ENCODE measurements at regions not wholly inside any gene's neighbourhood (a gene's known extent, or its start where the extent isn't known, plus 50 kb on each side); places are given as distances from the start of the nearest gene placed in this dataset.

DNA sequence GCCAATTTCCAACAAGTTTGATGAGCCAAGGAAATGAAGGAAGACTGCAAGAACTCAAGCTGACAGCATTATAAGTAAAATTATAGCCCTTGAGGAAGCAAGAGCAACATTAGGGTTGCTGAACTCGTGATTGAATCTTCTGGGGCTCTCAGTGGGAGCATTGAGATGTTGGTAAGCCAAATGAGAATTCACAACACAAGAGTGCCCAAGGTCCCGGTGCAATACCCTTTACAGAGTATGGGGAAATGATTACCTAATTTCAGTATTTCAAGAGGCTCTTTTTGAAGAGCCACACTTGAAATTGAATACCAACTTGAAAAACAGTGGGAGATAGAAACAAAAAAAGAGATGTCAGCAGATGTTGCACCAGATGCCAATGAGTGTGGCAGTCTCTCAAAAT is 554.5 kb downstream of the STK39 start:
- no peaks in the 10 kb centered on the region for H3K9me3 ChIP-seq (ENCODE audit: control insufficient read depth, insufficient read depth, low read length)
- H3K27me3 ChIP-seq (ENCODE audit: control insufficient read depth, insufficient read depth, low read length), result no peaks in the 10 kb centered on the region
- no peak overlapping the region for H3K27ac ChIP-seq (ENCODE audit: low read depth, low read length)
- 60% methylated on average over 1 of the region's 2 CpGs for WGBS (ENCODE audit: insufficient coverage)
- DNase-seq (ENCODE audit: low read depth in 4 of 6, low spot score in 6 of 6), result peak in 1 of 6 donors; percentile 82
- no peaks in the 10 kb centered on the region for H3K36me3 ChIP-seq (ENCODE audit: control insufficient read depth, insufficient read depth, low read length)
- no peaks in the 10 kb centered on the region for H3K4me1 ChIP-seq (ENCODE audit: control insufficient read depth, insufficient read depth, low read length)
- H3K4me3 ChIP-seq (ENCODE audit: low read depth, low read length), result no peak overlapping the region

DNA sequence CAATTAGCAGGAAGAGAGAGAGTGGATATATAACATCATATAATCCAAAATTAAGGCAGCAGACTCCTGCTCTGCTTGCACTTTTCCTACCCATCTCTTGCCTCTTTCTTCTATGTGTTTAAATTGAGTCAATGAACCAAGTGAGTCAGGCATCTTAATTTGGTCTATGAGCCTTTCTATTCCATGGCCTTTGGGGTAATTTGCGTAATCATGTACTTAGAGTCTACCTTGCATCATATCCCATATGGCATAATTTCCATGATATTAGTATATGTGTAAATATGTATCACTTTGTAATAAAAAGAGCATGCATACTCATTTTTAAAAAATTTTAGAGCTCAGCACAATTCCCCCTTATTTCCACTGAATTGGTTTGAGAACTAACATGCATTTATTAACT is 555.2 kb downstream of the STK39 start:
- no peaks in the 10 kb centered on the region for H3K27me3 ChIP-seq (ENCODE audit: control insufficient read depth, insufficient read depth, low read length)
- no peaks in the 10 kb centered on the region for H3K4me1 ChIP-seq (ENCODE audit: control insufficient read depth, insufficient read depth, low read length)
- no CpG with 5 or more reads among the region's 1 CpG for WGBS (ENCODE audit: insufficient coverage)
- no peak overlapping the region for H3K4me3 ChIP-seq (ENCODE audit: low read depth, low read length)
- no peaks in the 10 kb centered on the region for H3K9me3 ChIP-seq (ENCODE audit: control insufficient read depth, insufficient read depth, low read length)
- no peak overlapping the region for H3K27ac ChIP-seq (ENCODE audit: low read depth, low read length)
- H3K36me3 ChIP-seq (ENCODE audit: control insufficient read depth, insufficient read depth, low read length), result no peaks in the 10 kb centered on the region
- no peak for DNase-seq (ENCODE audit: low read depth in 4 of 6, low spot score in 6 of 6)

DNA sequence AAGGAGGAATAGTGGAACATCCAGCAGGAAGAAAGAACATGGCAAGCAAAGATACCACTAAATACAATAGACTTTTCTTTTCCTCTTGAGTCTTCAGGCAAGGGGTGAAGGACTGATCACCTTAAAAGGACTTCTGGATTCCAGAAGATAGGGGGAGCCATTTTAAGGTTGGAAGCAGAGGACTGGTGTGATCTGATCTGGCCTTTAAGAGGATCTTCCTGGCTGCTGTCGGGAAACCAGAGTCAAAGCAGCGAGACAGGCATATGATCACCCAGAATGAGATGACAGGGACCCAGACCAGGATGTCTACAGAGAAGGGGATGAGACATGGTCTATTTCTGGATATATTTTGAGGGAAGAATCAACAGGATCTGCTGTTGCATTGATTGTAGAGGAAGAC is 558.0 kb downstream of the STK39 start:
- Histone ChIP-seq H3K9me3 (ENCODE audit: control insufficient read depth, insufficient read depth, low read length) (no peaks in the 10 kb centered on the region), H3K4me1 (ENCODE audit: control insufficient read depth, insufficient read depth, low read length) (no peaks in the 10 kb centered on the region), H3K4me3 (ENCODE audit: low read depth, low read length) (no peak overlapping the region), H3K27me3 (ENCODE audit: control insufficient read depth, insufficient read depth, low read length) (no peaks in the 10 kb centered on the region), H3K36me3 (ENCODE audit: control insufficient read depth, insufficient read depth, low read length) (no peaks in the 10 kb centered on the region), H3K27ac (ENCODE audit: low read depth, low read length) (no peak overlapping the region)
- DNase-seq (ENCODE audit: low read depth in 4 of 6, low spot score in 6 of 6), result no peak
- 83% methylated on average over 2 of the region's 2 CpGs for WGBS (ENCODE audit: insufficient coverage)

DNA sequence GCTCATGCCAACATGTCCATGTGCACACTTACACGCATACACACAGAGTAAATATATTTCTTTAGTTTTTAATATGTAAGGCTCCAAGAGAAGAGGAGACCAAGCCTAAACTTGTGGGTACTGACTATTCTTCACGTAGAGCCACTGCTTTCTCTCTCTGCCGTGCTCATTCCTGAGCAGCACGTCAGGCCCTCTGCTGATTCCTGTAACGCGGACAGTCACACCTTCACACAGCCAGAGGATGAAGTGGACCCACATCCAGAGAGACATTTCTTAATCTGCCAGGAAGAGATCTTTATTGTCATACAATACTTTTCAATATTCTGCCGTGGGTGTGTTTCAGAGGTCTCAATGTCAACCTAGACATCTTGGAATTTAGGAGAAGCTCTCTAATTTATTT is 560.7 kb downstream of the STK39 start:
- WGBS (ENCODE audit: insufficient coverage), result 61% methylated on average over 2 of the region's 7 CpGs
- Histone ChIP-seq H3K27ac (ENCODE audit: low read depth, low read length) (no peak overlapping the region), H3K36me3 (ENCODE audit: control insufficient read depth, insufficient read depth, low read length) (no peaks in the 10 kb centered on the region), H3K27me3 (ENCODE audit: control insufficient read depth, insufficient read depth, low read length) (no peaks in the 10 kb centered on the region), H3K4me3 (ENCODE audit: low read depth, low read length) (no peak overlapping the region), H3K9me3 (ENCODE audit: control insufficient read depth, insufficient read depth, low read length) (no peaks in the 10 kb centered on the region), H3K4me1 (ENCODE audit: control insufficient read depth, insufficient read depth, low read length) (peaks cover 4% of the 10 kb centered on the region)
- no peak for DNase-seq (ENCODE audit: low read depth in 4 of 6, low spot score in 6 of 6)

DNA sequence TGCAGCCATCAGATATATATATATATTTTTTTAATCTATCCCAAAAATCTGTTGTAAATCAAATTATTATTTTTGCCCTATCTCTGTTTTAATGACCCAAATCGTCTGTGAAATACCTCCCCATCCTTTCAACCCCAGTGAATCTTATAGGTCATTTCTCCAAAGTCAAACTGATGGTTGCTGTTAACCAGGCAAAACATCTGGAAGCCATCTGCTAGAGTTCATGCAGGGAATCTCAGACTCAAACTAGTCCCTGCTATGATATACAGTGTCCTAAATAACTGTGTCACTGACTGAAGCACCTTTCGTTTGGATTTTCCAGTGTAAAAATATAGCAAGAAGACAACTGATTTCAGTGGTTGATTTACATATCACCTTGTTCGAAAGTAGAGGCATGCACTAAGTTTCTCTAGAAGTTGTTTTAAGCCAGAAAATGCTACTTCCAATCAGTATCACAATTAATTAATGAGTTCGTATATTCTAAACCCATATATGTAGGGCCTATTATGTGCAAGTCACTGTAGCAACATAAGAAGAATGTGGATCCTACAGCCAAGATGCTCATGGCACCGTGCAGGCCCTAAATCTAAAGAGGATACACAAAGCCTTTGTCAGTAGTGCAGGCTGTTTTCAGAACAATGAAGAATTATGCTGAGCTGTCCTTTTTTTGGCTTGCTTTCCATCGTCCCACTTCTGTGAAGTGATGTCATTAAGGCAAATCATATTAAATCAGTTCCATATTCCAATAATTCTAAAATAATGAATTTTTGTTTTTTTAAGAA is 566.0 kb downstream of the STK39 start:
- no peaks in the 10 kb centered on the region for H3K27me3 ChIP-seq (ENCODE audit: control insufficient read depth, insufficient read depth, low read length)
- WGBS (ENCODE audit: insufficient coverage), result 23% methylated on average over 1 of the region's 6 CpGs
- DNase-seq (ENCODE audit: low read depth in 4 of 6, low spot score in 6 of 6), result peak in 2 of 6 donors; percentile 38 to 54
- H3K4me1 ChIP-seq (ENCODE audit: control insufficient read depth, insufficient read depth, low read length), result peaks cover 4% of the 10 kb centered on the region
- peak overlapping the region; percentile 43 for H3K27ac ChIP-seq (ENCODE audit: low read depth, low read length)
- no peak overlapping the region for H3K4me3 ChIP-seq (ENCODE audit: low read depth, low read length)
- H3K36me3 ChIP-seq (ENCODE audit: control insufficient read depth, insufficient read depth, low read length), result no peaks in the 10 kb centered on the region
- no peaks in the 10 kb centered on the region for H3K9me3 ChIP-seq (ENCODE audit: control insufficient read depth, insufficient read depth, low read length)

DNA sequence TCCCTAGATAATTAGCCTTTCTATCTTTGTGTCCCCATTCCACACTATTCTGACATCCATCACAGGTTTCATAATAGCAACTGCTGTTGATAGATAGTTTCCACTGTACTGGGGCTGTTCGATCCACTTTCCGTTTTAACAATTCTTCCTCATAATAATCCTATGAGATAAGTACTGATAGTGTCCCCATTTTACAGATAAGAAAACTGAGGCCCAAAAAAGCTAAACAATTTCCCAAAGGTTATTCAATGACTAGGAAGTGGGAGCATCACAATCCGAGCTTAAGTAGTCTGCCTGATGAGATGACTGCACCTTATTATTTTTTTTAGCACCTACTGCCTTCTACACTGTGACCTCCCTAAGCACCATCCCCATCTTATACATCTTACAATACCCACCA is 569.2 kb downstream of the STK39 start:
- Histone ChIP-seq H3K4me1 (ENCODE audit: control insufficient read depth, insufficient read depth, low read length) (peaks cover 4% of the 10 kb centered on the region), H3K27me3 (ENCODE audit: control insufficient read depth, insufficient read depth, low read length) (no peaks in the 10 kb centered on the region), H3K27ac (ENCODE audit: low read depth, low read length) (no peak overlapping the region), H3K9me3 (ENCODE audit: control insufficient read depth, insufficient read depth, low read length) (no peaks in the 10 kb centered on the region), H3K36me3 (ENCODE audit: control insufficient read depth, insufficient read depth, low read length) (no peaks in the 10 kb centered on the region), H3K4me3 (ENCODE audit: low read depth, low read length) (no peak overlapping the region)
- no CpG with 5 or more reads among the region's 3 CpGs for whole genome bisulfite sequencing (ENCODE audit: insufficient coverage)
- no peak for DNase-seq (ENCODE audit: low read depth in 4 of 6, low spot score in 6 of 6)

DNA sequence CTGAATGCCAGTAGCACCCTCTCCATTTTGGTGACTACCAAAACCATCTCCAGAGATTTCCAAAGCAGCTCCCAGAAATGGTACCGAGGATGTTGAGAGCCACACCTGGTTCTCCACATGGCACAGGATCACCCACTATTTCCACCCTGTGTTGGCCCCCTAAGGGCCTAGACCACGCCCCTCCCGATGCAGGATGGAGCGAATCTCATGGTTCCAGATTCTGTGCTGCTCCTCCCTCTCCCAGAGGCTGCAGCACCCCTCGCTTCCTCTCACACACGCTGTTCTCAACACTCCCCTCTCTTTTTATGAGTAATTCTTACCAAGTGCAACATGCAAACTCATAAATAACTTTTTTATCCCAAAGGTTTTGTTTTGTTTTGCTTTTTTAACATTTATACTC is 571.5 kb downstream of the STK39 start:
- no peaks in the 10 kb centered on the region for H3K9me3 ChIP-seq (ENCODE audit: control insufficient read depth, insufficient read depth, low read length)
- WGBS (ENCODE audit: insufficient coverage), result 89% methylated on average over 6 of the region's 6 CpGs
- DNase-seq (ENCODE audit: low read depth in 4 of 6, low spot score in 6 of 6), result no peak

DNA sequence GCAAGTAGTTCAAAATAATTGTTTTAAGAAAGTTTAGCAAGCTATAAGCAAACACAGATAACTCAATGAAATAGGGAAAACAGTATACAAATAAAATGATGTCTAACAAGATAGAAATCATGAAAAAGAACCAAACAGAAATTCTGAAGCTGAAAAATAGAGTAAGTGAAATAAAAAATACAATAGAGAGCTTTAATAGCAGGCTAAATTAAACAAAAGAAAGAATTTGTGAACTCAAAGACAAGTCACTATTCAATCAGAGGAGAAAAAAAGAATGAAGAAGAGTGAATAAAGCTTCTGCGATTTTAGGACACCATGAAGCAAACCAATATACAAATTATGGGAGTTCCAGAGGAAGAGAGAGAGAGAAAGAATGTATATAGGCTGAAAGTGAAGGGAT is 576.8 kb downstream of the STK39 start:
- DNase-seq (ENCODE audit: low read depth in 4 of 6, low spot score in 6 of 6), result no peak
- Histone ChIP-seq H3K36me3 (ENCODE audit: control insufficient read depth, insufficient read depth, low read length) (no peaks in the 10 kb centered on the region), H3K27me3 (ENCODE audit: control insufficient read depth, insufficient read depth, low read length) (no peaks in the 10 kb centered on the region), H3K4me3 (ENCODE audit: low read depth, low read length) (no peak overlapping the region), H3K27ac (ENCODE audit: low read depth, low read length) (no peak overlapping the region), H3K4me1 (ENCODE audit: control insufficient read depth, insufficient read depth, low read length) (no peaks in the 10 kb centered on the region), H3K9me3 (ENCODE audit: control insufficient read depth, insufficient read depth, low read length) (peaks cover 14% of the 10 kb centered on the region)
- WGBS (ENCODE audit: insufficient coverage), result no CpG with 5 or more reads among the region's 1 CpG

More for the DNA sequence above, 571.5 kb downstream of the STK39 start:
- H3K4me1 ChIP-seq (ENCODE audit: control insufficient read depth, insufficient read depth, low read length), result no peaks in the 10 kb centered on the region
- no peak overlapping the region for H3K4me3 ChIP-seq (ENCODE audit: low read depth, low read length)
- no peak overlapping the region for H3K27ac ChIP-seq (ENCODE audit: low read depth, low read length)
- H3K36me3 ChIP-seq (ENCODE audit: control insufficient read depth, insufficient read depth, low read length), result no peaks in the 10 kb centered on the region
- no peaks in the 10 kb centered on the region for H3K27me3 ChIP-seq (ENCODE audit: control insufficient read depth, insufficient read depth, low read length)

DNA sequence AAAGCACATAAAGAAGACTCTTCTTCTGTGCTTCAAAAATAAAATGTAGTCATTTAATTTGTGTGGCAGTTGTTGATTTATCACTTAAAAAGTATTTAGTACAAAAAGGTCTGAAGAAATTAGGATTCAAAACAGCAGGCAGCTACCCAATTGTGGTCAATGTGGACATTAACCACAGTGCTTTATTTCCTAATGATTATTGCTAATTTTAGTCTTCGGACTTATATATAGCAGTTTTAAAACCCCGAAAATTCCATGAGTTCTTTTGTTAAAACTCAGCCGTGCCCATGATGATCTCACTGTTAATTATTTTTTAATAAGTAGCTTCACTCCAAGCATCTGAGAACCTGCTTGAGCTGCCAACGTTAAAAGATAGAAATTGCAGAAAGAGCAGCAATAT is 594.3 kb downstream of the STK39 start:
- no peak for DNase-seq (ENCODE audit: low read depth in 4 of 6, low spot score in 6 of 6)
- 100% methylated on average over 1 of the region's 4 CpGs for WGBS (ENCODE audit: insufficient coverage)
- no peak overlapping the region for H3K4me3 ChIP-seq (ENCODE audit: low read depth, low read length)
- no peaks in the 10 kb centered on the region for H3K27me3 ChIP-seq (ENCODE audit: control insufficient read depth, insufficient read depth, low read length)
- H3K4me1 ChIP-seq (ENCODE audit: control insufficient read depth, insufficient read depth, low read length), result no peaks in the 10 kb centered on the region
- H3K27ac ChIP-seq (ENCODE audit: low read depth, low read length), result no peak overlapping the region
- H3K36me3 ChIP-seq (ENCODE audit: control insufficient read depth, insufficient read depth, low read length), result no peaks in the 10 kb centered on the region
- no peaks in the 10 kb centered on the region for H3K9me3 ChIP-seq (ENCODE audit: control insufficient read depth, insufficient read depth, low read length)

DNA sequence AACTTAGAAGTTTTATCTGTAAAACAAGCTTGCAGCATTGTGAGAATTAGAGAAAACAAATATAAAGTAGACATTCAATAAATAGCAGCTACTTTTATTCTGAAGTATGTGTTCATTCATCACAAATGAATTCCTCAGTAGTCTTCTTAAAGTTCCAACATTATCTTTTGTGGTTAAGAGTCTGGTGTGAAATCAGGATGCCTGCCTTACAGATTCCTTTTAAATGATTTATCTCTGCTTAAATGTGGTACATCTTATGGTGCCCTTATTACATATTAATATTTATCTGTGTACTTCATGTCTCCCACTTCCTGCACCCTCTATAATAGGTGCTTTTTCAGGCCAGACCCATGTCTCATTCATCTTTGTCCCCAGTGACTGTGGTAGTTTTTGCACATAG is 595.0 kb downstream of the STK39 start:
- H3K27ac ChIP-seq (ENCODE audit: low read depth, low read length), result peak overlapping the region; percentile 30
- no peaks in the 10 kb centered on the region for H3K4me1 ChIP-seq (ENCODE audit: control insufficient read depth, insufficient read depth, low read length)
- H3K4me3 ChIP-seq (ENCODE audit: low read depth, low read length), result no peak overlapping the region
- DNase-seq (ENCODE audit: low read depth in 4 of 6, low spot score in 6 of 6), result no peak
- H3K27me3 ChIP-seq (ENCODE audit: control insufficient read depth, insufficient read depth, low read length), result no peaks in the 10 kb centered on the region
- no peaks in the 10 kb centered on the region for H3K9me3 ChIP-seq (ENCODE audit: control insufficient read depth, insufficient read depth, low read length)
- no peaks in the 10 kb centered on the region for H3K36me3 ChIP-seq (ENCODE audit: control insufficient read depth, insufficient read depth, low read length)

Measured in spinal cord (tissue), 9 donors.